ENCODE measurements at regions not wholly inside any gene's neighbourhood (a gene's known extent, or its start where the extent isn't known, plus 50 kb on each side); places are given as distances from the start of the nearest gene placed in this dataset.

DNA sequence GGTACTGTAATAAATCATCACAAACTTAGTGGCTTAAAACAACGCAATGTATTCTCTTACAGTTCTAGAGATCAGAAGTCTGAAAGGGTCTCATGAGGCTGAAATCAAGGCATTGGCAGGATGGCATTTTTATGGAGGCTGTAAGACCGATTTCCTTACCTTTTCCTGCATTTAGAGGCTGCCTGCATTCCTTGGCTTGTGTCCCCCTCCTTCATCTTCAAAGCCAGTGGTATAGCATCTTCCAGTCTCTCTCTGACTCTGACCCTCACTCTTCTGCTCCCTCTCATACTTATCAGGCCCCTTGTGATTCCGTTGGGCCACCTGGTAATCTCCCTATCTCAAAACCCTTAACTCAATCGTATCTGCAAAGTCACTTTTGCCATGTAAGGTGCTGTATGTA lies 258.2 kb upstream of the JADE1 start (continued):
- TF ChIP-seq, protein P1, sequence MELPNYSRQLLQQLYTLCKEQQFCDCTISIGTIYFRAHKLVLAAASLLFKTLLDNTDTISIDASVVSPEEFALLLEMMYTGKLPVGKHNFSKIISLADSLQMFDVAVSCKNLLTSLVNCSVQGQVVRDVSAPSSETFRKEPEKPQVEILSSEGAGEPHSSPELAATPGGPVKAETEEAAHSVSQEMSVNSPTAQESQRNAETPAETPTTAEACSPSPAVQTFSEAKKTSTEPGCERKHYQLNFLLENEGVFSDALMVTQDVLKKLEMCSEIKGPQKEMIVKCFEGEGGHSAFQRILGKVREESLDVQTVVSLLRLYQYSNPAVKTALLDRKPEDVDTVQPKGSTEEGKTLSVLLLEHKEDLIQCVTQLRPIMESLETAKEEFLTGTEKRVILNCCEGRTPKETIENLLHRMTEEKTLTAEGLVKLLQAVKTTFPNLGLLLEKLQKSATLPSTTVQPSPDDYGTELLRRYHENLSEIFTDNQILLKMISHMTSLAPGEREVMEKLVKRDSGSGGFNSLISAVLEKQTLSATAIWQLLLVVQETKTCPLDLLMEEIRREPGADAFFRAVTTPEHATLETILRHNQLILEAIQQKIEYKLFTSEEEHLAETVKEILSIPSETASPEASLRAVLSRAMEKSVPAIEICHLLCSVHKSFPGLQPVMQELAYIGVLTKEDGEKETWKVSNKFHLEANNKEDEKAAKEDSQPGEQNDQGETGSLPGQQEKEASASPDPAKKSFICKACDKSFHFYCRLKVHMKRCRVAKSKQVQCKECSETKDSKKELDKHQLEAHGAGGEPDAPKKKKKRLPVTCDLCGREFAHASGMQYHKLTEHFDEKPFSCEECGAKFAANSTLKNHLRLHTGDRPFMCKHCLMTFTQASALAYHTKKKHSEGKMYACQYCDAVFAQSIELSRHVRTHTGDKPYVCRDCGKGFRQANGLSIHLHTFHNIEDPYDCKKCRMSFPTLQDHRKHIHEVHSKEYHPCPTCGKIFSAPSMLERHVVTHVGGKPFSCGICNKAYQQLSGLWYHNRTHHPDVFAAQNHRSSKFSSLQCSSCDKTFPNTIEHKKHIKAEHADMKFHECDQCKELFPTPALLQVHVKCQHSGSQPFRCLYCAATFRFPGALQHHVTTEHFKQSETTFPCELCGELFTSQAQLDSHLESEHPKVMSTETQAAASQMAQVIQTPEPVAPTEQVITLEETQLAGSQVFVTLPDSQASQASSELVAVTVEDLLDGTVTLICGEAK (IDR thresholded peaks at IDR 0.05), result no peak
- TF ChIP-seq, protein P1 (CRISPR knock-in tag; IDR thresholded peaks at IDR 0.05), result no peak
- no peak for TF ChIP-seq TCF7 (IDR thresholded peaks at IDR 0.05; ENCODE audit: borderline replicate concordance)
- no peak for TF ChIP-seq NR0B1 (IDR thresholded peaks at IDR 0.05; ENCODE audit: partially characterized antibody)
- peak; percentile 27; the same call in 1 of the 2 replicates for TF ChIP-seq CBFA2T2 (conservative IDR thresholded peaks at IDR 0.05)
- TF ChIP-seq HCFC1 (IDR thresholded peaks at IDR 0.05; ENCODE audit: low read depth, low read length), result no peak
- TF ChIP-seq ZHX1 (conservative IDR thresholded peaks at IDR 0.05; ENCODE audit: low read length), result no peak
- TF ChIP-seq, protein P2, sequence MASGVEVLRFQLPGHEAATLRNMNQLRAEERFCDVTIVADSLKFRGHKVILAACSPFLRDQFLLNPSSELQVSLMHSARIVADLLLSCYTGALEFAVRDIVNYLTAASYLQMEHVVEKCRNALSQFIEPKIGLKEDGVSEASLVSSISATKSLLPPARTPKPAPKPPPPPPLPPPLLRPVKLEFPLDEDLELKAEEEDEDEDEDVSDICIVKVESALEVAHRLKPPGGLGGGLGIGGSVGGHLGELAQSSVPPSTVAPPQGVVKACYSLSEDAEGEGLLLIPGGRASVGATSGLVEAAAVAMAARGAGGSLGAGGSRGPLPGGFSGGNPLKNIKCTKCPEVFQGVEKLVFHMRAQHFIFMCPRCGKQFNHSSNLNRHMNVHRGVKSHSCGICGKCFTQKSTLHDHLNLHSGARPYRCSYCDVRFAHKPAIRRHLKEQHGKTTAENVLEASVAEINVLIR (CRISPR knock-in tag; IDR thresholded peaks at IDR 0.05), result no peak
- no peak for TF ChIP-seq NFXL1 (CRISPR knock-in tag; IDR thresholded peaks at IDR 0.05)
- no peak for TF ChIP-seq ZNF75A (CRISPR knock-in tag; IDR thresholded peaks at IDR 0.05)
- no peak for TF ChIP-seq CCAR2 (IDR thresholded peaks at IDR 0.05; ENCODE audit: low read depth, low read length)
